HG03108 (cell line): ENCODE measurements at regions not wholly inside any gene's neighbourhood (a gene's known extent, or its start where the extent isn't known, plus 50 kb on each side); places are given as distances from the start of the nearest gene placed in this dataset.

Experiments used
- ATAC-seq: cut with Tn5 transposase; IDR thresholded peaks from one replicate; pipeline ENCODE4 v1.9.1; 2021; ENCODE audit warnings: moderate library complexity; ENCODE audit not compliant: unreplicated experiment

DNA sequence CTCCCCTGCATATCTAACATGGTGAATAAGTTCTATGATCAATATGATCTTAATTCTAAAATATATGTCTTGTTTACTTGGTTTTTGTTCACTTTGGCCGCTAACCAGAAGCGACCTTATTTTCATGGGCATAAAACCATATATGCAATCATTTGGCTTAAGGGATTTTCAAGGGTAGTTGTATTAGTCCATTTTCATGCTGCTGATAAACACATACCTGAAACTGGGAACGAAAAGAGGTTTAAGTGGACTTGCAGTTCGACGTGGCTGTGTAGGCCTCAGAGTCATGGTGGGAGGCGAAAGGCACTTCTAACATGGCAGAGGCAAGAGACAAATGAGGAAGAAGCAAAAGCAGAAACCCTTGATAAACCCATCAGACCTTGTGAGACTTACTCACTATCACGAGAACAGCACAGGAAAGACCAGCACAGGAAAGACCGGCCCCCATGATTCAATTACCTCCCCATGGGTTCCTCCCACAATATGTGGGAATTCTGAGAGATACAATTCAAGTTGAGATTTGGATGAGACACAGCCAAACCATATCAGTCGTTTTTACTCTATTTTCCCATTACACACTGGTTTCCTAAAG, 114.3 kb upstream of the CPEB2 start:
- no peak for ATAC-seq

DNA sequence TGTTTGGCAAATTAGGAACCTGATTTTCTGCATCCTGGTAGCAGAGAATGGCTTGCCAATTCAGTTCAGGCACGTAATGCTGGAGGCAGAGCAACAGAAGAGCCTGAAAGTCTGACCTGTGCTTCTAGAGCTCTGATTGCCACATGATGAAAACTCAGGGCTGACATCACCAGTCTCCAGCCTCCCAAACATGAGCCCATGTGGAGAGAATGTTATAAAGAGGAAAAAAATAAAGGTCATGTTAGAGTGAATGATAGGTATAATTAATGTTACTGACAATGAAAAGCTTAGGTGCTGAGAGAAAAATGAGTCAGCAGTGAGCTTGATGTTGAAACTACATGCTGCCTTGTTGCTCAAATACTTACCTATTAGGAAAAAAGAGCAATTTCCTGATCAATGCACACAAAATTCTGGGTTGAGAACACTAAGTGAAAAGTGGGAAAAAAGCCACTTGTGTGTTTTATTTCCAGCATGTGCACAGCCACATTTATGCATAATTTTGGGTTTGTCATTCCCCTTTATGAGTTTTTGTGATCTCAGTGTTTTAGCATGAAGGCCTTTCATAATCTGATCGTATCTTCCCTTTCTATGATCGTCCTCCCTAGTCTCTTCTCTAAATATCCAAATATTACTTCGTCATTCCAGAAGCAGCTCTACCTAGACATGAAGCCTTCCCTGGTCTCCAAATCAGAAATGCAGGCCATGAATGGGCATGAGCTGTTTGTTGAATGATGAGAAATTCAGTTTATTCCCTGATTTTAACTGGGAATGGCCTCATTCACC, 113.3 kb upstream of the CPEB2 start:
- no peak for ATAC-seq

DNA sequence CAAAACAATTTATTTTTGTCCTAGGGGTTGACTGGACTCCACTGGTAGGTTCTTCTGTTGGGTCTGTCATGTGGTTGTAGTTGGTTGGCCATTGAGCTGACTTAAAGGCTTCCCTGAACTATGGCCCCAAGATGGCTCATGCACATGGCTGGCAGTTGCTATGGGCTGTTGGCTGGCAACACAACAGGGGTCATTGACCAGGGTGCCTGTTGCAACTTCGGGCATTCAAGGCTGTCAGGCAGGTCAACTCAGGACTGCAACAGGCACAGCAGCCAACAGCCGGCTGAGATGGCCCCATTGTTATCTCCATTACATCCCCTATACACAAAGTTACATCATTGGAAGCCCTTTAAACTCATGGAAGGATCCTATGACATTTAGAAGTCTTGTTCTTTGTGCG, 109.7 kb upstream of the CPEB2 start:
- ATAC-seq, result no peak

GRCh38 chr4:14893713-14894112, 108.6 kb upstream of the CPEB2 start:
- ATAC-seq, result no peak

DNA sequence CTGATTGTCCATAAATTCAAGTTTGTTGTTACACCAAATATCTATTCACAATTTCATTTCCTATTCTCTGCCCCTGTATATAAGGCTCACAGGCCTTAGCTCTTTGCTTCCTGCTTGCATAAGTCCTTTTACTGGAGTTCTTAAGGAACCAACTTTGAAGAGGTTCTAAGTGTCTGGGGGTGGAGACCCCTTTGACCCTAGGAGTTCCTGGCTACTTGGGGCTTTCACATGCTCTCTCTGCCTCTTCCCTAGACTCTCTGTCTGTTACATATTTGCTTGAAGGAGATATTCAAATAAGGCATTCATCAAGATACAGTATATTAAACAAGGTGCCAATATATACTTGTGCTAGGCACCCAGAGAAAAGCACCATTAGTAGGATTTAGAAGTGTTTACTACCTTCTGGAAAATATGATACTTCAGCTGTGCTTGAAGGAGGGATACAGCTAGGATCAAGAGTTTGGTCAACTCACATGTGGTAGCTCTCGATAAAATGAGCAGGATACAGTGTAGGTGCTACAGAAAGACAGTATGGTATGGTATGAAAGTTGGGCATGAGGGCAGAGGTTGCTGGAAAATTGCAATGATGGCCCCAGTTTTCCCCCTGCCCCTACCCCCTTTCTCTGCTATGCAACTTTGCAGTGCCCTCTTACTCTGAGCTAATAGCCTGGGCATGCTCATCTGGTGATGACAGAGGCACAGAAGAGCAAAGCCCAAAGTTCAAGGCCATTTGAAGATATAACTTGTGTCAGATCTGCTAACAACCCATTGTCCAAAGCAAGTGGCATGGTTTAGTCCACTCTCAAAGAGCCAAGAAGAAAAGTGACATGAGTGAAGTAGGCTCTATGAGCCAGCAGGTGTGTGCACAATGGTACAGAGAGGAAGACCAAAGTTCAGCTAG, 107.6 kb upstream of the CPEB2 start:
- ATAC-seq, result no peak

GRCh38 chr4:14896656-14897175, 105.6 kb upstream of the CPEB2 start:
- ATAC-seq, result no peak

DNA sequence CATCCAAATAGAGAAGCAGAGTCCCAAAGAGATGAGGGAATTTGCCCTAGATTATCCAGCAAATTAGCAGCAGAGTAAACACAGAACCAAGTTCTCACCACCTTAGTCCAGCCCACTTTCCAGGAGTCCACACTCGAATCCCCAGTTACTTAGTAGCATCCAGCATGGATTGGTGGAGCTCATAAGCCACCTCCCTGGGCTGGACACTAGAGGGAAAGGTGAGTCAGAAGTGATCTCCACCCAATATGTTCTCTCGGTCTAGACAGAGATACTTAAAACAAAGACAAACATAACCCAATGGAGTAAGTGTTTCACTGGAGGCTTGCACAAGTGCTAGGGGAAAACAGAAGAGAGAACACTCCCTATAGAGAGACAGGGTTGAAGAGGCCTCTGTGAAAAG, 105.1 kb upstream of the CPEB2 start:
- ATAC-seq, result no peak

DNA sequence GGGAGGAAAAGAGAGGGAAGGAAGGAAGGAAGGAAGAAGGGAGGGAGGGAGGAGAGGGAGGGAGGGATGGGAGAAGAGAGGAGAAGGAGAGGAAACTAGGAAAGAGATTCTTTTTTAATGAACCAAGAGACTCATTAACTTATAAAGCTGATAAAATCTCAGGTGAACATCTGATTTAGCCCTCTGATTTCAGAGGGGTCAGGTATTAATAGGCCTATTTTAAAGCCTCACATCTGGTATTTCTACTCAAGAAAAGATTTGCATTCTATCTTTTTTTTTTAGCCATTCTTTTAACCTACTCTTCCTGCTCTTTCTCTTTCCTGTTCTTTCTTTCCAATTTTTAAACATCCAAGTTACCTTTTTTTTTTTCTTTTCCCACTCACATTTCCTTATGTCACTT, 103.3 kb upstream of the CPEB2 start:
- ATAC-seq, result no peak

GRCh38 chr4:14902342-14902741, 99.9 kb upstream of the CPEB2 start:
- no peak for ATAC-seq

DNA sequence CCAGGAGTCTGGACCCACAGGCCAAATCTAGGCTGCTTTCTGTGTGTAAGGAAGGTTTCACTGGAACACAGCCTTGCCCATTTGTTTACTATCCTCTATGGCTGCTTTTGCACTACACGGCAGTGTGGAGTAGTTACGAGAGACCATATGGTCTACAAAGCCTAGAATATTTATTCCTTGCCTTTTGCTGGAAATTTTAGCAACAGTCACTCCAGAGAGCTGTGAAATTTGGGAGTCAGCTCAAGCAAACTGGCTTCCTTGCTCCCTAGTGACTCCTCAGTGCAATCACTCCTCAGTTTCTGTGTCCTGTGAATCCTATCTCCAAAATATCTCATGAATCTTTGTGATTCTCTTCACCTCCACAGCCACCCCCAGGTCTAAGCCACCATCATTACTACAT, 99.0 kb upstream of the CPEB2 start:
- ATAC-seq, result no peak

GRCh38 chr4:14906805-14907204, 95.5 kb upstream of the CPEB2 start:
- ATAC-seq, result no peak

DNA sequence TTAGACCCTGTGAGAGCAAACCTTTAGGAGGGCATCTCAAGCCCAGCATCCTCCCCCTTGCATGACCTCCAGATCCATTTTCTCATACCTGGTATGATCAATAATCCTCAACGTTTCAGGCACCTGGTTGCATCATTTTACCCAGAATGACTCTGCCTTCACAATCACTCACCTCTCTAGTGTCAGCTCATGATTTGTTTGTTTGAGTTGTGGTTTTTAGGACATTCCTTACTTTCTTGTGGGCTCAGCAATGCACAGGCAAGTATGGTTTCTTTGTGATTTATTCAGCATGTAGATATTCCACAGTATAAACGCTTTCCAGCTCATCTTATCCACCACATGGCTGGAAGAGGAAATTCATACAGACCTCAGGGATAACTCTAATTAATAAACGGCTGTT, 93.6 kb upstream of the CPEB2 start:
- ATAC-seq, result no peak

GRCh38 chr4:14910411-14910810, 91.9 kb upstream of the CPEB2 start:
- ATAC-seq, result no peak

DNA sequence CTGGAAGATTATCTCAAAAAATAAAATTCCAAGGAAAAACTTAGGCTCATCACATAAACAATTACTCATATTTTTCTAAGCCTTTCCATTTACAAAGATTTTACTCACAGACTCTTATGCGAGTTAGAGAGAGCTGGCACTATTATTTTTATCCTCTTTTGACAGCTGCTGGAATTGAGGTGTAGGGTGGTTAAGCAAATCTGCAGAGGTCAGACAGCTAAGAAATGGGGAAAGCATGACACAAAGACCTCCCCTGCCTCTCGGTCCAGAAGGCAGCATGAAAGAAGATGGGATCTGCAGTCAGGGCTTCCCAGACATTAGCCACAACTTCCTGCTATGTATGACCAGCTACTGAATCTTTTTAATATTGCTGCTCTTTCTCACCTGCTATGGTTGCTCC, 89.9 kb upstream of the CPEB2 start:
- no peak for ATAC-seq

DNA sequence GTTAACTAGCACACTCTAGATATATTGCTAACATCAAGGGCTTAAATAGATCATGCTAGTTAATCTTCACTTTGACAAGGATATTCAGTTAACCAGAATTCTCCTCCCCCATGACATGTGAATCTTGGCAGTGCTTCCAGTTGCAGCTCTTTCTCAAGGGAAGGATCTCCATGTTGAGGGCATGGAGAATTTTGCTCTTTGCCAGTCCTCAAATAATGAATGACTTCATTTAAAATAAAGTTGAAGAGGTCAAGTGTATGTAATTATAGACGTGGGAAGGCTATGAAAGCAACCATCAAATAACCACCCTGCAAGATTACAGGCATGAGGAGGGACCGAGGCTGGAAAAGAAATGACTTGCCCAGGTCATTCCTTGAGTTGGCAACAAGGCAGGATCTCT, 87.3 kb upstream of the CPEB2 start:
- no peak for ATAC-seq

DNA sequence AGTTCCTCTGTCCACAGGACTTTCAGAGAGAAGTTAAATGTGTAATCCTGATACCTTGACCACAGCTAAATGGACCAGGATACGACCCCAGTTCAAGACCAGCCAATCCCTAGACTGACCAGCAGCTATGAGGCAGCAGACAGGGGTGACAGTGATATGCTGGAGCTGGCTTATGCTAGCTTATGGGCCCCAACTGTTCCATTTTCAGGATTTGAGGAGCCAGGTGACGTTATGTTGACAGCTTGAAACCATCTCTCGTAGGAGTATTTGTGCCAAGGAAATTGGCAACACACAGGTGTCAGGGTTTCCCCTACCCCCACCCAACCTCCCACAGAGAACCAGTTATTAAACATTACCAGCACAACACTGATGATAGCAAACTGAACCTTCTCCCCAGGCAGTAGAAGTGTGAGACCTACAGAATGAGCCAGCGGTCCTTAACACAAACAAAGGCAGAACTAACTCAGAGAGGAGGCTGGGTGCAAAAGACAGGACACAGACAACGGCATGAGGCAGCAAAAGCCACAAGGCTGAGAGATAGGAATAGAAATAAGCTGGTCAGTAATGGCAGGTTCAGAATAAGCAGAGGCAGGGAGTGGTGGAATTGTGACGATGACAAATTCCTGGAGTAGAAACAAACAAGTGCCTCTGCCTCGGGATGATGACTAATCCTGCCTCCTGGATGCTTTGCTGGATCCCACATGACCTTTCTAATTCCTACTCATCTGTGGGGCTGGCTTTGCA, 85.6 kb upstream of the CPEB2 start:
- no peak for ATAC-seq

DNA sequence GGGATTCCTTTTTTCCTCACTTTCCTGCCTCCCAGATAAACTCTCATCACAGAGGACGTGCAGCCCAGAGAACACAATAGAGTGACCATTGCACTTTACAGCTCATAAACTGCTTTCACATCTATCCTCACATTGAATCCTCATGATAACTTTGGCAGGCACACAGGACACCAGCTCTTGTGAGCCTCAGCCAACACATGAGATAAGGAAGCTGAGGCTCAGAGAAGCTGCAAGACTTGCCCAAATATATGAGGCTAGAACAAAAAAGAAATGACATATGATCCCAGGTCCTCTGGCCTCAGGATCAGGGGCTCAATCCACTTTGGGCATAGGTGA, 85.0 kb upstream of the CPEB2 start:
- ATAC-seq, result no peak

DNA sequence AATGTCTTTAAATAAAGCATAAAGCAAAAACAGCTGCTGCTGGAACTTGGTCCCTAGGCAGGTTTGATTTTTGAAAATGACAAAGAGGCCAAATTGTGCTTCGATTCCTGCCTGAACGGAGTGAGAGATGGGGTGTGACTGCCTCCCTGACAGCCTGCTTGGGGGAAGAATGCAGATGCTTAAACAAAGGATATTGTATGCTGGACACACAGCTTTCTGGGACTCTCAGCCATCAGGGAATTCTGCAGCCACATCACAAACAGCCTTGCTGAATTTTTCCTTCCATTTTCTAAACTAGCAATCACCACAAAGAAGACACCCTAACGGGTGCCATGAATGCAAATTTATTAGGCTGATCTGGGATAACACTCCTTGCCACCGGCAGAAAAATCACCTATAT, 83.9 kb upstream of the CPEB2 start:
- no peak for ATAC-seq

- no peak for ATAC-seq
Measured at GRCh38 chr4:14919785-14920184, 82.5 kb upstream of the CPEB2 start.

DNA sequence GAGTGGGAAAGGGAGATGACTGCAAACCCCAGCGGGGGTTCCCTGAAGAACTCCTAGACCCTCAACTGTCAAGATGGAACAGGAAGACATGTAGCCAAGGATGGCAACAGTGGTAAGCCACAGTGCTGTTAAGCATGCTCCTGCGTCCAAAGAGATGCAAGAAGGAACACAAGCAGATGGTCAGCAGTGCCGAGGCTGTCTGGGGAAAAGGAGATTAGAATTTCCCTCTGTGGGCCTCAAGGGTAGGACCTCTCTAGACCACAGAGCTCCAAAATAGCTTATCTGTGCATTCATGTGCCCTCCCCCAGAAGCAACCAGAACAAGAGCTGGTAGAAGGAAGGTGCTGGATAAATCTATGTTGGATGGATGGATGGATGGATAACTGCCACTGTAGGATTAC, 82.0 kb upstream of the CPEB2 start:
- ATAC-seq, result no peak

GRCh38 chr4:14920759-14921320, 81.4 kb upstream of the CPEB2 start:
- ATAC-seq, result no peak
